Gastroesophageal sphincter (tissue), 4 donors: ENCODE measurements at regions not wholly inside any gene's neighbourhood (a gene's known extent, or its start where the extent isn't known, plus 50 kb on each side); places are given as distances from the start of the nearest gene placed in this dataset.

Source experiments
- ATAC-seq: fragments of 150-250 bp; one replicate; pipeline ENCODE4 v1.9.1; 2016; ENCODE audit warnings: mild to moderate bottlenecking, moderate library complexity
- H3K27ac ChIP-seq, 4 donors: fragments of 200-600 bp; sonication (generic) in 3 of 4; 1 replicate in 3 of 4; 2 replicates in 1 of 4; pipeline ENCODE4 v1.5.1; 2016 to 2019
- H3K27me3 ChIP-seq: fragments of 200-600 bp; sonication (generic); one replicate; pipeline ENCODE4 v1.5.1; 2019
- H3K36me3 ChIP-seq, 2 donors: fragments of 200-600 bp; sonication (generic); one replicate each; pipeline ENCODE4 v1.5.1; 2019; ENCODE audit warnings: control low read depth in 1 of 2
- H3K4me1 ChIP-seq, 3 donors: fragments of 200-600 bp; sonication (generic); 1 replicate in 2 of 3; 2 replicates in 1 of 3; pipeline ENCODE4 v1.5.1; 2016 to 2019; ENCODE audit warnings: control low read depth in 2 of 3
- H3K4me3 ChIP-seq, 2 donors: fragments of 200-600 bp; sonication (generic); one replicate each; pipeline ENCODE4 v1.5.1; 2019; ENCODE audit warnings: mild to moderate bottlenecking in 1 of 2, moderate library complexity in 1 of 2
- H3K9me3 ChIP-seq, 3 donors: fragments of 200-600 bp; sonication (generic); one replicate each; pipeline ENCODE4 v1.5.1; 2017 to 2019; ENCODE audit warnings: control low read depth in 2 of 3
- EP300 ChIP-seq: sonication (generic); formaldehyde crosslinking; IDR thresholded peaks from one replicate; pipeline ENCODE4 v1.6.1; 2017; ENCODE audit warnings: antibody characterized with exemption, mild to moderate bottlenecking
- POLR2A ChIP-seq, 2 donors: fragments of 450-650 bp; IDR thresholded peaks; one replicate each; pipeline ENCODE4 v1.6.1; 2017; ENCODE audit warnings: antibody characterized with exemption in 2 of 2, mild to moderate bottlenecking in 2 of 2, moderate library complexity in 1 of 2
- POLR2AphosphoS5 ChIP-seq: sonication (generic); formaldehyde crosslinking; IDR thresholded peaks from one replicate; pipeline ENCODE4 v1.6.1; 2017; ENCODE audit warnings: antibody characterized with exemption
- WGBS, 2 donors: methylation state at CpG; one replicate each; pipeline ENCODE4 v1.1.5; 2018; ENCODE audit warnings: low coverage in 1 of 2; 5-methylcytosine and 5-hydroxymethylcytosine counted together
- TF ChIP-seq, protein P1 (sequence below), 4 experiments: fragments of 200-600 bp in 2 of 4; fragments of 450-650 bp in 2 of 4; sonication (generic) in 1 of 4; IDR thresholded peaks; one replicate each; pipeline ENCODE4 v1.5.1; 2017 to 2019; ENCODE audit warnings: antibody characterized with exemption in 4 of 4, mild to moderate bottlenecking in 2 of 4, moderate library complexity in 2 of 4

DNA sequence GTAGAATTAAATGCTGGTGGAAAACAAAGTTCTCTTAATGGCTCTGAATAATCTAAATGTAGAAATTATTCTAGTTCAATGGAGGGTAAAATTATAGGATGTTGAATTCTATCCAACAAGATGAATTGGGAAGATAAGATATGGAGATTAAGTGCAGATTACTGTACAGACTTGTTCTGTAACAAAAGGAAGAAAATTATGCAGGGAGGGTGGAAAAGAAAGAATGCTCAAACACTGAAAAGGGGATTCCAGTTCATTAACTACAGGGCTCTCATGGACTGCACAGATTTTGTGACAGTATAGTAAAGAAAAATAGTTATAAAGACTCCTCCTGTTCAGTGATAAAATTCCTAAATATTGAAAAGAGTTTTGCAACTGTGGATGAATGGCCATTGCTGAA, 1794.0 kb upstream of the PCDH7 start:
- Histone ChIP-seq H3K4me1 (no peaks in the 10 kb centered on the region), H3K4me3 (no peak overlapping the region), H3K27me3 (no peaks in the 10 kb centered on the region), H3K27ac (no peak overlapping the region), H3K9me3 (no peaks in the 10 kb centered on the region), H3K36me3 (no peaks in the 10 kb centered on the region)
- TF ChIP-seq POLR2A (IDR thresholded peaks at IDR 0.05), result no peak
- ATAC-seq, result no peak

DNA sequence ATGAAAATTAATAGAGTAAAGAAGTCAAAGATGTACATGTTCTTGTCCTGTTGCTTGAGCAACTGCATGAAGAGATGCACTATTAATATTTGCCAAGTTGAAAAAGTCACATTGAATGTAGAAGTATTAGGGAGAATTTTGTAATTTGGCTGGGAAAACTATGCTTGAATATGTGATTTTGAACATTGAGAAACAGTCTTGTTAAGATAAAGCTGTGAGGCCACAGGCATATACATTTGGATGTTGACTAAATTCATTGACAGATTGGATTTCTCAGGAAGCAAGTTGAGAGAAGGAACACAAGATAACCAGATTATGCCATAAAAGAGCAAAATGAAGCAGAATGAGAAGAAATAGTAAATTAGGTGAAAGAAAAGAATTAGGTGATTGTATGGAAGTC, 1777.5 kb upstream of the PCDH7 start:
- TF ChIP-seq POLR2AphosphoS5 (no peak), POLR2A (IDR thresholded peaks at IDR 0.05) (no peak), EP300 (no peak)
- Histone ChIP-seq H3K9me3 (no peaks in the 10 kb centered on the region), H3K27ac (no peak overlapping the region), H3K4me1 (no peaks in the 10 kb centered on the region), H3K4me3 (no peak overlapping the region), H3K36me3 (no peaks in the 10 kb centered on the region), H3K27me3 (no peaks in the 10 kb centered on the region)
- no peak for ATAC-seq

DNA sequence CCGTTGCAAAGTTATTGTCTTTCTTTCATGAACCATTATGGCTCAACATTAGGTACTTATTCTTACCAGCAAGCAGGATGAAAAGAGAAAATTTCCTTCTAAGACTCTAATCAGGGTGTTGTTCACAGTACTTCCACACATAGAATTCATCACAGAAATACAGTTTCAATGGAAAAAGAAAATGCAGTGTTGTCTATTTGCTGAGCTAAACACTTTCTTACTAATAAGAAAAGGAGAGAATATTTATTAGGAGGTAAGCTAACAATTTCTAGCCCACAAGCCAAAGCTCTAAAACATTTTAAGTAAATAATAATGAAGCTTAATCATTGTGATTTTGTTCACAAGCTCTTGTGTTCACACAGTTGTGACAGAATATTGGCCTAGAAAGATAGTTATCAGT, 1772.8 kb upstream of the PCDH7 start:
- H3K9me3 ChIP-seq, result no peaks in the 10 kb centered on the region
- H3K27me3 ChIP-seq, result no peaks in the 10 kb centered on the region
- H3K36me3 ChIP-seq, result no peaks in the 10 kb centered on the region
- 75 to 91% methylated on average over 1 of the region's 1 CpG for WGBS, 2 donors
- H3K4me3 ChIP-seq, result no peak overlapping the region
- TF ChIP-seq EP300 (no peak), POLR2A (IDR thresholded peaks at IDR 0.05) (no peak), POLR2AphosphoS5 (no peak)
- TF ChIP-seq, protein P1, sequence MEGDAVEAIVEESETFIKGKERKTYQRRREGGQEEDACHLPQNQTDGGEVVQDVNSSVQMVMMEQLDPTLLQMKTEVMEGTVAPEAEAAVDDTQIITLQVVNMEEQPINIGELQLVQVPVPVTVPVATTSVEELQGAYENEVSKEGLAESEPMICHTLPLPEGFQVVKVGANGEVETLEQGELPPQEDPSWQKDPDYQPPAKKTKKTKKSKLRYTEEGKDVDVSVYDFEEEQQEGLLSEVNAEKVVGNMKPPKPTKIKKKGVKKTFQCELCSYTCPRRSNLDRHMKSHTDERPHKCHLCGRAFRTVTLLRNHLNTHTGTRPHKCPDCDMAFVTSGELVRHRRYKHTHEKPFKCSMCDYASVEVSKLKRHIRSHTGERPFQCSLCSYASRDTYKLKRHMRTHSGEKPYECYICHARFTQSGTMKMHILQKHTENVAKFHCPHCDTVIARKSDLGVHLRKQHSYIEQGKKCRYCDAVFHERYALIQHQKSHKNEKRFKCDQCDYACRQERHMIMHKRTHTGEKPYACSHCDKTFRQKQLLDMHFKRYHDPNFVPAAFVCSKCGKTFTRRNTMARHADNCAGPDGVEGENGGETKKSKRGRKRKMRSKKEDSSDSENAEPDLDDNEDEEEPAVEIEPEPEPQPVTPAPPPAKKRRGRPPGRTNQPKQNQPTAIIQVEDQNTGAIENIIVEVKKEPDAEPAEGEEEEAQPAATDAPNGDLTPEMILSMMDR (IDR thresholded peaks at IDR 0.05), result no peak
- ATAC-seq, result no peak
- H3K27ac ChIP-seq, result no peak overlapping the region
- H3K4me1 ChIP-seq, result no peaks in the 10 kb centered on the region

- ATAC-seq, result no peak
- no peak overlapping the region for H3K4me3 ChIP-seq
- no peaks in the 10 kb centered on the region for H3K27me3 ChIP-seq
- 64 to 79% methylated on average over 2 of the region's 2 CpGs for WGBS, 2 donors
- H3K27ac ChIP-seq, result no peak overlapping the region
- H3K4me1 ChIP-seq, result no peaks in the 10 kb centered on the region
- H3K36me3 ChIP-seq, result no peaks in the 10 kb centered on the region
- TF ChIP-seq, protein P1 (IDR thresholded peaks at IDR 0.05), result no peak
- TF ChIP-seq POLR2AphosphoS5, result no peak
- TF ChIP-seq EP300, result no peak
- no peak for TF ChIP-seq POLR2A (IDR thresholded peaks at IDR 0.05)
- no peaks in the 10 kb centered on the region for H3K9me3 ChIP-seq
Observed at GRCh38 chr4:28948501-28948900, 1771.7 kb upstream of the PCDH7 start.

DNA sequence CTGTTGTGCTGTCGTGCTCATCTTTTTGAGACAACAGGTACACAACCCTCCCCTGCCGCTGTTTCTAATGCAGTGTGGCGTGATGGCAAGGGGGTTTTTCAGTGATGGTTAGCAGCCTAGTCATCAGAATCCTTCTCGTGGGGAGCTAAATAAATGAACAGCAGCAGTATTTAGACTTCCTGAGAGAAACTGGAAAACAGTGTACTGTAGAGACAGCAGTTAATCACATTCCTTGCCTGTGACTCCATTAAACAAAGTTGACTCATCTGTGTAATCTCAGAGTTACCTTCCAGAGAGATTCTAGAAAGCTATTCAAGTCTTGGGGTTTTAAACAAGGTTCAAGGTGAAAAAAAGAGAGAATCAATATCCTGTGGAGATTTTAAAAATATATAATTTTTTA, 1753.2 kb upstream of the PCDH7 start:
- TF ChIP-seq POLR2A (IDR thresholded peaks at IDR 0.05) (no peak), EP300 (no peak), POLR2AphosphoS5 (no peak)
- TF ChIP-seq, protein P1 (IDR thresholded peaks at IDR 0.05), result no peak
- ATAC-seq, result no peak
- no peaks in the 10 kb centered on the region for H3K27me3 ChIP-seq
- no peaks in the 10 kb centered on the region for H3K36me3 ChIP-seq
- H3K4me1 ChIP-seq, result no peaks in the 10 kb centered on the region
- whole genome bisulfite sequencing, 2 donors, result 56% methylated on average over 1 to 3 of the region's 4 CpGs
- H3K9me3 ChIP-seq, result no peaks in the 10 kb centered on the region
- H3K27ac ChIP-seq, result no peak overlapping the region
- H3K4me3 ChIP-seq, result no peak overlapping the region

DNA sequence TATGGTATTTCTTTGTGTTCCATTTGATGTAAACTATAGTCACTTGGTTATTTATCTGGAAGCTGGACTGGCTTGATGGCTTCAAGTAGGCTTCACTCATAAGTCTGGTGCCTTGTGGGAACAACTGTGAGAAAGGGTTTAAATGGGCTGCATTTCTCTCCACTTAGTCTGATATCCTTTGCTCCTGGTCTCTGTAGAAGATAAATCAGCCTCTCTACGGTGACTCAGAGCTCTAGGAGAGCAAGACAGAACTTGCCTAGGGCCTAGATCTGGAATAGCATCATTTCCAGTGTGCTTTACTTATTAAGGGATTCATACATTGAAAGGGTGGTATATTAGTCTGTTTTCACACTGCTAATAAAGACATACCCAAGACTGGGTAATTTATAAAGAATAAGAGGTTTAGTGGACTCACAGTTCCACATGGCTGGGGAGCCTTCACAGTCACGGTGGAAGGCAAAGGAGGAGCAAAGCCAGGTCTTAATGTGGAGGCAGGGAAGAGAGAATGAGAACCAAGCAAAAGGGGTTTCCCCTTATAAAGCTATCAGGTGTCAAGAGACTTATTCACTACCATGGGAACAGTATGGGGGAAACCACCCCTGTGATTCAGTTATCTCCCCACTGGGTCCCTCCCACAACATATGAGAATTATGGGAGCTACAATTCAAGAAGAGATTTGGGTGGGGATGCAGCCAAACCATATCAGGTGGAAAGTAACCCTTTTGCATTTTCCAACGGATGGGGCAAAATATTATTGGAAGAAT, 1746.4 kb upstream of the PCDH7 start:
- no peaks in the 10 kb centered on the region for H3K36me3 ChIP-seq
- TF ChIP-seq EP300, result no peak
- no peak for TF ChIP-seq POLR2A (IDR thresholded peaks at IDR 0.05)
- no peak for TF ChIP-seq POLR2AphosphoS5
- TF ChIP-seq, protein P1 (IDR thresholded peaks at IDR 0.05), result no peak
- no peaks in the 10 kb centered on the region for H3K4me1 ChIP-seq
- no peak overlapping the region for H3K4me3 ChIP-seq
- no peak overlapping the region for H3K27ac ChIP-seq
- ATAC-seq, result no peak
- no peaks in the 10 kb centered on the region for H3K9me3 ChIP-seq
- WGBS, 2 donors, result 36 to 64% methylated on average over 2 of the region's 3 CpGs
- H3K27me3 ChIP-seq, result no peaks in the 10 kb centered on the region
